ENCODE measurements at regions not wholly inside any gene's neighbourhood (a gene's known extent, or its start where the extent isn't known, plus 50 kb on each side); places are given as distances from the start of the nearest gene placed in this dataset.

DNA sequence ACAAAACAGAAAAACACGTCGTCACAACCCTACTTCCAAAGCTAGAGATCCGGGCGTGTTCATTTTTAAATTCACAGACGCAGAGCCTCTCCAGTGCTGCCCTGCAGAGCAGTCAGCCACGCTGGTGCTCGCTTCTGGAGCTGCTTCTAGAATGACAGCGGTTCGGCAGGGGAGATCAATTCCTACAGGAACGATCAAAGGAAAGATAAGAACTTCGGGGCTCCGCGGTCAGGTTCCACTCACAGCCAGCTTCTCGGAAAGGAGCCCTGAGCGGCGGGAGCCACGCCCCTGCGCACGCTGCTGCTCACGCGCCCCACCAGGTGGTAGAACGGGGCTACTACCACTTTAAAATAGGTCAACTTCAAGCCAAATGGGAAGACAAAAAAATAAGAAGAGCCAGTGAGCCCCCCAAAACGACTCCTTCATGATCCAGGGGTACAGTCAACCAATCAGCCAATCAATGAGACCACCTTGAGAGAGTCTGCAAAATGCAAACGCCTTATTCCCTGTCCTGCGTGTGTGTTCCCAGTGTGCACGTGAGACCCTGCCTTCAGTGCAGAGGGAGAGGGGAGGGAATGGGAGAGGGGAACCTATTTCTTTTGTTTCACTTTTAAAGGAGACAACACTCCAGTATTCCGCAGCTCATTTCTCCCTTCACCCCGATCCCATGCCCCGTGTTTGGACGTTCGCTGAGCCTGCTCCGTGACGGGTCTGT is 209.7 kb downstream of the RBFOX3 start:
- peaks cover 3% of the 10 kb centered on the region for H3K27me3 ChIP-seq (replicated peaks; ENCODE audit: control insufficient read depth, insufficient read depth, low read length)
- H3K9me3 Mint-ChIP-seq (ENCODE audit: unreplicated experiment), result no peaks in the 10 kb centered on the region
- peaks cover 12% of the 10 kb centered on the region for H3K4me1 Mint-ChIP-seq (ENCODE audit: low read depth, unreplicated experiment)
- BruUV-seq (replicated peaks), result no TSS peak
- no peak overlapping the region for H3K27ac Mint-ChIP-seq (ENCODE audit: unreplicated experiment)
- H3K4me3 ChIP-seq (ENCODE audit: low read depth, low read length), result 0 out of 2 replicates have a peak overlapping the region, but pooled peaks have one; percentile 19
- CTCF ChIA-PET, result interaction anchor here (0.6 to 2.2 kb wide), 30 partner anchors 9 to 567 kb away, joined by 3 to 32 read pairs (median 4); partner anchors contain the start of gene ENGASE
- peak; percentile 76 to 84 for DNase-seq
- H3K9me3 ChIP-seq, result no peaks in the 10 kb centered on the region
- intact Hi-C loops (cut with micrococcal nuclease; ENCODE audit: unreplicated experiment), result no loop called here
- no peaks in the 10 kb centered on the region for H3K36me3 ChIP-seq (ENCODE audit: control insufficient read depth, insufficient read depth, low read length)
- peaks cover 11% of the 10 kb centered on the region; the same call in 1 of the 2 replicates for H3K4me1 ChIP-seq
- H3K36me3 Mint-ChIP-seq (ENCODE audit: insufficient read depth, unreplicated experiment), result no peaks in the 10 kb centered on the region
- H3K27me3 Mint-ChIP-seq (ENCODE audit: insufficient read depth, unreplicated experiment), result peaks cover 35% of the 10 kb centered on the region
- H3K4me3 Mint-ChIP-seq (ENCODE audit: unreplicated experiment), result peak overlapping the region; percentile 60
- TF ChIP-seq, protein P1, sequence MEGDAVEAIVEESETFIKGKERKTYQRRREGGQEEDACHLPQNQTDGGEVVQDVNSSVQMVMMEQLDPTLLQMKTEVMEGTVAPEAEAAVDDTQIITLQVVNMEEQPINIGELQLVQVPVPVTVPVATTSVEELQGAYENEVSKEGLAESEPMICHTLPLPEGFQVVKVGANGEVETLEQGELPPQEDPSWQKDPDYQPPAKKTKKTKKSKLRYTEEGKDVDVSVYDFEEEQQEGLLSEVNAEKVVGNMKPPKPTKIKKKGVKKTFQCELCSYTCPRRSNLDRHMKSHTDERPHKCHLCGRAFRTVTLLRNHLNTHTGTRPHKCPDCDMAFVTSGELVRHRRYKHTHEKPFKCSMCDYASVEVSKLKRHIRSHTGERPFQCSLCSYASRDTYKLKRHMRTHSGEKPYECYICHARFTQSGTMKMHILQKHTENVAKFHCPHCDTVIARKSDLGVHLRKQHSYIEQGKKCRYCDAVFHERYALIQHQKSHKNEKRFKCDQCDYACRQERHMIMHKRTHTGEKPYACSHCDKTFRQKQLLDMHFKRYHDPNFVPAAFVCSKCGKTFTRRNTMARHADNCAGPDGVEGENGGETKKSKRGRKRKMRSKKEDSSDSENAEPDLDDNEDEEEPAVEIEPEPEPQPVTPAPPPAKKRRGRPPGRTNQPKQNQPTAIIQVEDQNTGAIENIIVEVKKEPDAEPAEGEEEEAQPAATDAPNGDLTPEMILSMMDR (IDR thresholded peaks at IDR 0.05; ENCODE audit: insufficient read depth in 1 of 2, low read depth in 1 of 2, low read length in 1 of 2, severe bottlenecking in 1 of 2, unreplicated experiment in 1 of 2), result peak; percentile 93 to 94
- POLR2A ChIA-PET, result no interaction called here

DNA sequence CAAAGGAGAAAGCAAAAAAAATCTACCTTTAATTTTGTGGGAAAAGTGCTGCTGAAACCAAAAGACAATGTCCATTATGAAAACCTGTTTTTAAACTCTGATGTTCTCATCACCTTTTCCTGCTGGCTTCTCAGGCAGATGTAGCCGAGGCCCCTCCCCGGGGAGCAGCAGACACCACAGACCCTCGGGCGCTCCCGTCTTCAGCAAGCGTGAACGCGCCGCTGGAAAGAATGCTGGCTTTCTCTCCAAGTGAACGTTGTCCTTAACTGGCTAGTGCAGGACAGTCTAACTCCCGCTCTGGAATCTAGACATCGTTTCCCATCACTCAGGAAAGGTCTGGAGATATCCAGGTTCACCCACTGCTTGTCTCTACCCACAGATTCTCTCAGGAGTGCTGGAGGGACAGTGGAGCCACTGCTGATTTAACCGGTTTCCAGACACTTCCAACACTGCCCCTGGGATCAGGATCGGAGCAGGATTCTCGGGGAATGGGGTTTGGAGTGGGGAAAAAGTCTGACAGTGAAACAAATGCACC is 211.2 kb downstream of the RBFOX3 start:
- H3K4me1 Mint-ChIP-seq (ENCODE audit: low read depth, unreplicated experiment), result peaks cover 12% of the 10 kb centered on the region
- no peak overlapping the region for H3K27ac Mint-ChIP-seq (ENCODE audit: unreplicated experiment)
- BruUV-seq (replicated peaks), result no TSS peak
- H3K4me1 ChIP-seq, result peaks cover 11% of the 10 kb centered on the region; the same call in 1 of the 2 replicates
- no peaks in the 10 kb centered on the region for H3K9me3 ChIP-seq
- ChIA-PET POLR2A (no interaction called here), CTCF (interaction anchor here (2.1 kb wide), 1 partner anchor 8 kb away, joined by 32 read pairs; no protein-coding TSS in a partner anchor)
- peaks cover 2% of the 10 kb centered on the region for H3K27me3 ChIP-seq (replicated peaks; ENCODE audit: control insufficient read depth, insufficient read depth, low read length)
- peaks cover 28% of the 10 kb centered on the region for H3K27me3 Mint-ChIP-seq (ENCODE audit: insufficient read depth, unreplicated experiment)
- TF ChIP-seq, protein P1 (IDR thresholded peaks at IDR 0.05; ENCODE audit: insufficient read depth in 1 of 2, low read depth in 1 of 2, low read length in 1 of 2, severe bottlenecking in 1 of 2, unreplicated experiment in 1 of 2), result no peak
- no peak overlapping the region for H3K4me3 ChIP-seq (ENCODE audit: low read depth, low read length)
- no peaks in the 10 kb centered on the region for H3K9me3 Mint-ChIP-seq (ENCODE audit: unreplicated experiment)
- no peak for DNase-seq
- no peaks in the 10 kb centered on the region for H3K36me3 Mint-ChIP-seq (ENCODE audit: insufficient read depth, unreplicated experiment)
- no peaks in the 10 kb centered on the region for H3K36me3 ChIP-seq (ENCODE audit: control insufficient read depth, insufficient read depth, low read length)
- no peak overlapping the region for H3K4me3 Mint-ChIP-seq (ENCODE audit: unreplicated experiment)
- intact Hi-C loops (cut with micrococcal nuclease; ENCODE audit: unreplicated experiment), result no loop called here

DNA sequence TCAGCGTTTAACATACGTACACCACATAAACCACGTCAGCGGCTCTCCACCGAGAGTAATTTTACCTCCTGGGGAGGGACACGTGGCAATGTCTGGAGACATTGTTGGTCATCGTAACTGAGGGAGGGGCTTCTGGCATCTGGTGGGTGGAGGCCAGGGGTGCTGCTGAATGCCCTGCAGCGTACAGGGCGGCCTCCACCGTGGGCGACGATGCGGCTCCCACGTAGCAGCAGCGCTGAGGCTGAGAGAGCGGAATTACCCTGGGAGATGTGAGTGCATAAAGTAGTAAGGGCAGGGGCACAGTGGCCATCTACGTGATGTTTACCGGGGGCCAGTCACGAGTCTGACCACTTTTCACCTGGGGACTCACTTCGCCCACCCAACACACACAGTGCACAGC is 212.4 kb downstream of the RBFOX3 start:
- Mint-ChIP-seq H3K36me3 (ENCODE audit: insufficient read depth, unreplicated experiment) (no peaks in the 10 kb centered on the region), H3K27ac (ENCODE audit: unreplicated experiment) (no peak overlapping the region), H3K27me3 (ENCODE audit: insufficient read depth, unreplicated experiment) (peaks cover 32% of the 10 kb centered on the region), H3K9me3 (ENCODE audit: unreplicated experiment) (no peaks in the 10 kb centered on the region), H3K4me3 (ENCODE audit: unreplicated experiment) (no peak overlapping the region), H3K4me1 (ENCODE audit: low read depth, unreplicated experiment) (peaks cover 12% of the 10 kb centered on the region)
- Histone ChIP-seq H3K36me3 (ENCODE audit: control insufficient read depth, insufficient read depth, low read length) (no peaks in the 10 kb centered on the region), H3K27me3 (replicated peaks; ENCODE audit: control insufficient read depth, insufficient read depth, low read length) (peaks cover 2% of the 10 kb centered on the region), H3K4me1 (peaks cover 11% of the 10 kb centered on the region; the same call in 1 of the 2 replicates), H3K9me3 (no peaks in the 10 kb centered on the region), H3K4me3 (ENCODE audit: low read depth, low read length) (no peak overlapping the region)
- BruUV-seq (replicated peaks), result no TSS peak
- ChIA-PET CTCF (no interaction called here), POLR2A (no interaction called here)
- TF ChIP-seq, protein P1 (IDR thresholded peaks at IDR 0.05; ENCODE audit: insufficient read depth in 1 of 2, low read depth in 1 of 2, low read length in 1 of 2, severe bottlenecking in 1 of 2, unreplicated experiment in 1 of 2), result no peak
- DNase-seq, result no peak
- intact Hi-C loops (cut with micrococcal nuclease; ENCODE audit: unreplicated experiment), result no loop called here

Data from Caco-2 (cell line).